HepG2 (cell line): ENCODE measurements at regions not wholly inside any gene's neighbourhood (a gene's known extent, or its start where the extent isn't known, plus 50 kb on each side); places are given as distances from the start of the nearest gene placed in this dataset.

Experiments
- ATAC-seq: fragments of 200-7000 bp; cut with Tn5 transposase; 3 replicates; pipeline ENCODE4 v1.9.1; 2020; ENCODE audit warnings: mild to moderate bottlenecking, moderate library complexity
- BruUV-seq: library from RNA; stranded (reverse); fragments of 400-500 nt; replicated peaks from 2 replicates; lab custom pipeline; 2021; lab: Mats Ljungman, UMichigan
- CTCF ChIA-PET: fragments of 300-600 bp; formaldehyde crosslinking; extraction: SDS; loops from one replicate; lab custom pipeline; 2021; ENCODE audit warnings: low total read pairs, inconsistent platforms, low intra/inter-chr PET ratio; lab: Yijun Ruan, JAX
- POLR2A ChIA-PET: fragments of 350-600 bp; sonication (Branson Sonifier 250); formaldehyde crosslinking; loops from one replicate; lab custom pipeline; 2020; ENCODE audit warnings: antibody characterized with exemption, inconsistent platforms; lab: Yijun Ruan, JAX
- DNase-seq: peaks from one replicate; pipeline ENCODE4 v3.0.0-alpha.2; 2015; ENCODE audit warnings: low spot score
- FAIRE-seq: peaks from 3 replicates; lab custom pipeline; 2011; peaks lifted over from hg19 to GRCh38; lab: Jason Lieb, UNC
- H2AFZ ChIP-seq: one replicate; pipeline ENCODE4 v1.6.1; 2011; ENCODE audit warnings: low read length, inconsistent platforms
- H3K27ac ChIP-seq: fragments of 300-600 bp; 3 replicates; pipeline ENCODE4 v1.8.0; 2011; ENCODE audit warnings: mixed run types, mild to moderate bottlenecking, mixed read lengths, low read length, inconsistent platforms; ENCODE audit not compliant: insufficient read depth; ENCODE audit errors: extremely low read length
- H3K27me3 ChIP-seq, 2 experiments: fragments of 200-600 bp in 1 of 2; 2 replicates in 1 of 2; 3 replicates in 1 of 2; pipeline versions ENCODE4 v1.6.0 to v1.8.0; 2011; ENCODE audit warnings: low read length in 2 of 2, mild to moderate bottlenecking in 2 of 2, moderate library complexity in 2 of 2, inconsistent platforms in 1 of 2; ENCODE audit not compliant: insufficient read depth in 2 of 2, control insufficient read depth in 1 of 2
- H3K36me3 ChIP-seq, 2 experiments: fragments of 200-600 bp in 1 of 2; replicated peaks in 1 of 2; 2 replicates in 1 of 2; 3 replicates in 1 of 2; pipeline versions ENCODE4 v1.5.1 to v1.8.0; 2011; ENCODE audit warnings: low read length in 2 of 2, inconsistent platforms in 1 of 2; ENCODE audit not compliant: insufficient read depth in 2 of 2, control insufficient read depth in 1 of 2
- H3K4me1 ChIP-seq: 2 replicates; pipeline ENCODE4 v1.5.1; 2012; ENCODE audit warnings: low read length, inconsistent platforms; ENCODE audit not compliant: insufficient read depth
- H3K4me2 ChIP-seq: 2 replicates; pipeline ENCODE4 v1.6.0; 2011; ENCODE audit warnings: low read depth, low read length, inconsistent platforms
- H3K4me3 ChIP-seq, 3 experiments: fragments of 200-600 bp in 1 of 3; sonication (generic), shearing (Covaris generic) in 1 of 3; replicated peaks in 1 of 3; 2 replicates each; pipeline ENCODE4 v1.5.1; 2011 to 2016; ENCODE audit warnings: low read length in 3 of 3, inconsistent platforms in 2 of 3, low read depth in 2 of 3, mild to moderate bottlenecking in 2 of 3, control low read depth in 1 of 3, mixed read lengths in 1 of 3; ENCODE audit not compliant: insufficient read depth in 1 of 3
- H3K79me2 ChIP-seq: one replicate; pipeline ENCODE4 v1.6.1; 2011; ENCODE audit warnings: low read length, inconsistent platforms; ENCODE audit not compliant: insufficient read depth
- H3K9ac ChIP-seq: 2 replicates; pipeline ENCODE4 v1.6.0; 2011; ENCODE audit warnings: mild to moderate bottlenecking, low read depth, low read length, inconsistent platforms; ENCODE audit not compliant: insufficient read depth
- H3K9me3 ChIP-seq: 2 replicates; pipeline ENCODE4 v1.5.1; 2012; ENCODE audit warnings: mild to moderate bottlenecking, low read length
- H4K20me1 ChIP-seq: 2 replicates; pipeline ENCODE4 v1.6.0; 2011; ENCODE audit warnings: inconsistent platforms, mild to moderate bottlenecking, low read length, moderate library complexity; ENCODE audit not compliant: insufficient read depth
- ATAD3A ChIP-seq: sonication (generic); formaldehyde crosslinking; IDR thresholded peaks from 2 replicates; pipeline ENCODE4 v1.4.0; 2020; ENCODE audit warnings: missing genetic modification reagents
- FOXK1 ChIP-seq: sonication (generic); formaldehyde crosslinking; IDR thresholded peaks from 2 replicates; pipeline ENCODE4 v1.4.0; 2020; ENCODE audit warnings: low read depth, missing genetic modification reagents, borderline replicate concordance
- GPN1 ChIP-seq: sonication (generic); formaldehyde crosslinking; IDR thresholded peaks from 2 replicates; pipeline ENCODE4 v1.5.1; 2020; ENCODE audit warnings: missing genetic modification reagents, borderline replicate concordance
- HNF4G ChIP-seq, 2 experiments: sonication (generic) in 1 of 2; formaldehyde crosslinking in 1 of 2; IDR thresholded peaks; 2 replicates each; pipeline versions ENCODE4 v1.4.0 to v1.6.1; 2011 to 2020; ENCODE audit warnings: borderline replicate concordance in 2 of 2, low read depth in 2 of 2, mild to moderate bottlenecking in 2 of 2, low read length in 1 of 2, missing genetic modification reagents in 1 of 2, moderate library complexity in 1 of 2
- NCOR1 ChIP-seq: fragments of 200-600 bp; sonication (generic); IDR thresholded peaks from 2 replicates; pipeline ENCODE4 v1.7.0; 2017; ENCODE audit warnings: antibody characterized with exemption, low read length, borderline replicate concordance
- NONO ChIP-seq, 2 experiments: fragments of 450-650 bp in 1 of 2; sonication (generic) in 1 of 2; formaldehyde crosslinking in 1 of 2; IDR thresholded peaks in 1 of 2; conservative IDR thresholded peaks in 1 of 2; 2 replicates each; pipeline versions ENCODE4 v1.6.1 to v1.8.0; 2017 to 2022; ENCODE audit warnings: mild to moderate bottlenecking in 1 of 2, missing genetic modification reagents in 1 of 2, moderate library complexity in 1 of 2
- TSC22D2 ChIP-seq: sonication (generic); formaldehyde crosslinking; IDR thresholded peaks from 2 replicates; pipeline ENCODE4 v1.5.1; 2020; ENCODE audit warnings: missing genetic modification reagents, mild to moderate bottlenecking, borderline replicate concordance
- XBP1 ChIP-seq: sonication (generic); formaldehyde crosslinking; IDR thresholded peaks from 2 replicates; pipeline ENCODE4 v1.5.0; 2020; ENCODE audit warnings: missing genetic modification reagents
- ZNF138 ChIP-seq: sonication (generic); formaldehyde crosslinking; IDR thresholded peaks from 2 replicates; pipeline ENCODE4 v1.5.0; 2020; ENCODE audit warnings: mild to moderate bottlenecking, low read depth, missing genetic modification reagents
- ZNF329 ChIP-seq: sonication (generic); formaldehyde crosslinking; IDR thresholded peaks from 2 replicates; pipeline ENCODE4 v1.9.0; 2021; ENCODE audit warnings: low read depth, mild to moderate bottlenecking, missing genetic modification reagents
- ZNF777 ChIP-seq: sonication (generic); formaldehyde crosslinking; IDR thresholded peaks from 2 replicates; pipeline ENCODE4 v1.4.0; 2020; ENCODE audit warnings: missing genetic modification reagents
- ZNF891 ChIP-seq: sonication (generic); formaldehyde crosslinking; IDR thresholded peaks from 2 replicates; pipeline ENCODE4 v1.5.0; 2020; ENCODE audit warnings: mild to moderate bottlenecking, missing genetic modification reagents
- WGBS: methylation state at CpG from one replicate; pipeline ENCODE4 v1.1.6; 2017; ENCODE audit warnings: low lambda C conversion rate; 5-methylcytosine and 5-hydroxymethylcytosine counted together
- in situ Hi-C: cut with HindIII; loops from 2 replicates; pipeline ENCODE4 v1.10.0; 2017; ENCODE audit warnings: low pct_unique_long_range_greater_than_20kb; ENCODE audit not compliant: extremely low pct_ligation_motif_present
- intact Hi-C: fragments of 100-400 bp; cut with micrococcal nuclease; formaldehyde crosslinking; loops from one replicate; pipeline ENCODE4 v1.10.0; 2022; ENCODE audit not compliant: unreplicated experiment
- TF ChIP-seq, protein P1 (sequence below): IDR thresholded peaks from 2 replicates; pipeline ENCODE4 v1.6.1; 2012; ENCODE audit warnings: inconsistent platforms
- TF ChIP-seq, protein P2 (sequence below): sonication (generic); formaldehyde crosslinking; IDR thresholded peaks from 2 replicates; pipeline ENCODE4 v1.4.0; 2020; ENCODE audit warnings: mild to moderate bottlenecking, low read depth, missing genetic modification reagents
- TF ChIP-seq, protein P3 (sequence below): sonication (generic); formaldehyde crosslinking; IDR thresholded peaks from 2 replicates; pipeline ENCODE4 v1.5.1; 2020; ENCODE audit warnings: mild to moderate bottlenecking, missing genetic modification reagents, borderline replicate concordance

DNA sequence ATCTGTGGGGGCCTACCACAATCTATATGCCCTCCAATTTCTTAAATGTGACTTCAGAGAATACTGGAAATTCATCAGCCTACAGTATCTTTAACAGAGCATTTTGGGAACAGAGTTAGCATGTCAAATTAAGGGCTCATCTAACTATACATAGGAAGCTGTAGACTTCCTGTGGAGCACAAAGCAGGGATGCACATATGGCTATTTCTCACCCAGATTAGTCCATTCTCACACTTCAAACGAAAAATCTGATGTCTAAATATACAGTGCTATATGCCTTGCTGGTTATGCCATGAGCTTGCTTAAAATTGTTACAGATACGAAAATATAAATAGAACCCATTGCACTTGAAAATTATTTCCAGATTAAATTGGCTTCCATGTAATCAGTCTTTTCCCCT is 1922.8 kb downstream of the MRPL39 start:
- Histone ChIP-seq H3K4me3 (no peak overlapping the region), H3K27me3 (no peaks in the 10 kb centered on the region), H4K20me1 (no peaks in the 10 kb centered on the region), H3K9me3 (peaks cover 68% of the 10 kb centered on the region), H3K36me3 (no peaks in the 10 kb centered on the region), H3K9ac (no peak overlapping the region), H3K27ac (no peak overlapping the region), H3K4me1 (no peaks in the 10 kb centered on the region), H3K79me2 (no peaks in the 10 kb centered on the region), H2AFZ (no peak overlapping the region), H3K4me2 (no peak overlapping the region)
- in situ Hi-C loops: no loop called here
- ATAC-seq: no peak
- WGBS: 0% methylated on average over 2 of the region's 2 CpGs
- BruUV-seq: no TSS peak
- ChIA-PET CTCF (no interaction called here), POLR2A (no interaction called here)
- no peak for TF ChIP-seq XBP1
- TF ChIP-seq FOXK1 (CRISPR knock-in tag): no peak
- TF ChIP-seq, protein P1, sequence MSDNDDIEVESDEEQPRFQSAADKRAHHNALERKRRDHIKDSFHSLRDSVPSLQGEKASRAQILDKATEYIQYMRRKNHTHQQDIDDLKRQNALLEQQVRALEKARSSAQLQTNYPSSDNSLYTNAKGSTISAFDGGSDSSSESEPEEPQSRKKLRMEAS: no peak
- no peak for TF ChIP-seq HNF4G (IDR thresholded peaks at IDR 0.05; ENCODE audit: borderline replicate concordance, low read depth, low read length)
- no peak for TF ChIP-seq HNF4G (CRISPR knock-in tag; IDR thresholded peaks at IDR 0.05; ENCODE audit: borderline replicate concordance, low read depth)
- TF ChIP-seq NONO (IDR thresholded peaks at IDR 0.05): no peak
- TF ChIP-seq NONO (CRISPR knock-in tag; conservative IDR thresholded peaks at IDR 0.05): no peak
- TF ChIP-seq ZNF329: no peak
- TF ChIP-seq TSC22D2 (CRISPR knock-in tag): no peak
- TF ChIP-seq, protein P2, sequence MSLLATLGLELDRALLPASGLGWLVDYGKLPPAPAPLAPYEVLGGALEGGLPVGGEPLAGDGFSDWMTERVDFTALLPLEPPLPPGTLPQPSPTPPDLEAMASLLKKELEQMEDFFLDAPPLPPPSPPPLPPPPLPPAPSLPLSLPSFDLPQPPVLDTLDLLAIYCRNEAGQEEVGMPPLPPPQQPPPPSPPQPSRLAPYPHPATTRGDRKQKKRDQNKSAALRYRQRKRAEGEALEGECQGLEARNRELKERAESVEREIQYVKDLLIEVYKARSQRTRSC (CRISPR knock-in tag): no peak
- no peak for TF ChIP-seq ATAD3A (CRISPR knock-in tag)
- TF ChIP-seq, protein P3, sequence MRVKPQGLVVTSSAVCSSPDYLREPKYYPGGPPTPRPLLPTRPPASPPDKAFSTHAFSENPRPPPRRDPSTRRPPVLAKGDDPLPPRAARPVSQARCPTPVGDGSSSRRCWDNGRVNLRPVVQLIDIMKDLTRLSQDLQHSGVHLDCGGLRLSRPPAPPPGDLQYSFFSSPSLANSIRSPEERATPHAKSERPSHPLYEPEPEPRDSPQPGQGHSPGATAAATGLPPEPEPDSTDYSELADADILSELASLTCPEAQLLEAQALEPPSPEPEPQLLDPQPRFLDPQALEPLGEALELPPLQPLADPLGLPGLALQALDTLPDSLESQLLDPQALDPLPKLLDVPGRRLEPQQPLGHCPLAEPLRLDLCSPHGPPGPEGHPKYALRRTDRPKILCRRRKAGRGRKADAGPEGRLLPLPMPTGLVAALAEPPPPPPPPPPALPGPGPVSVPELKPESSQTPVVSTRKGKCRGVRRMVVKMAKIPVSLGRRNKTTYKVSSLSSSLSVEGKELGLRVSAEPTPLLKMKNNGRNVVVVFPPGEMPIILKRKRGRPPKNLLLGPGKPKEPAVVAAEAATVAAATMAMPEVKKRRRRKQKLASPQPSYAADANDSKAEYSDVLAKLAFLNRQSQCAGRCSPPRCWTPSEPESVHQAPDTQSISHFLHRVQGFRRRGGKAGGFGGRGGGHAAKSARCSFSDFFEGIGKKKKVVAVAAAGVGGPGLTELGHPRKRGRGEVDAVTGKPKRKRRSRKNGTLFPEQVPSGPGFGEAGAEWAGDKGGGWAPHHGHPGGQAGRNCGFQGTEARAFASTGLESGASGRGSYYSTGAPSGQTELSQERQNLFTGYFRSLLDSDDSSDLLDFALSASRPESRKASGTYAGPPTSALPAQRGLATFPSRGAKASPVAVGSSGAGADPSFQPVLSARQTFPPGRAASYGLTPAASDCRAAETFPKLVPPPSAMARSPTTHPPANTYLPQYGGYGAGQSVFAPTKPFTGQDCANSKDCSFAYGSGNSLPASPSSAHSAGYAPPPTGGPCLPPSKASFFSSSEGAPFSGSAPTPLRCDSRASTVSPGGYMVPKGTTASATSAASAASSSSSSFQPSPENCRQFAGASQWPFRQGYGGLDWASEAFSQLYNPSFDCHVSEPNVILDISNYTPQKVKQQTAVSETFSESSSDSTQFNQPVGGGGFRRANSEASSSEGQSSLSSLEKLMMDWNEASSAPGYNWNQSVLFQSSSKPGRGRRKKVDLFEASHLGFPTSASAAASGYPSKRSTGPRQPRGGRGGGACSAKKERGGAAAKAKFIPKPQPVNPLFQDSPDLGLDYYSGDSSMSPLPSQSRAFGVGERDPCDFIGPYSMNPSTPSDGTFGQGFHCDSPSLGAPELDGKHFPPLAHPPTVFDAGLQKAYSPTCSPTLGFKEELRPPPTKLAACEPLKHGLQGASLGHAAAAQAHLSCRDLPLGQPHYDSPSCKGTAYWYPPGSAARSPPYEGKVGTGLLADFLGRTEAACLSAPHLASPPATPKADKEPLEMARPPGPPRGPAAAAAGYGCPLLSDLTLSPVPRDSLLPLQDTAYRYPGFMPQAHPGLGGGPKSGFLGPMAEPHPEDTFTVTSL: no peak
- no peak for TF ChIP-seq ZNF891 (CRISPR knock-in tag)
- TF ChIP-seq GPN1 (CRISPR knock-in tag): no peak
- TF ChIP-seq ZNF138: no peak
- no peak for TF ChIP-seq NCOR1
- TF ChIP-seq ZNF777 (CRISPR knock-in tag): no peak
- no peak for FAIRE-seq
- intact Hi-C loops: no loop called here
- DNase-seq: no peak
